ENCODE measurements at regions not wholly inside any gene's neighbourhood (a gene's known extent, or its start where the extent isn't known, plus 50 kb on each side); places are given as distances from the start of the nearest gene placed in this dataset.

DNA sequence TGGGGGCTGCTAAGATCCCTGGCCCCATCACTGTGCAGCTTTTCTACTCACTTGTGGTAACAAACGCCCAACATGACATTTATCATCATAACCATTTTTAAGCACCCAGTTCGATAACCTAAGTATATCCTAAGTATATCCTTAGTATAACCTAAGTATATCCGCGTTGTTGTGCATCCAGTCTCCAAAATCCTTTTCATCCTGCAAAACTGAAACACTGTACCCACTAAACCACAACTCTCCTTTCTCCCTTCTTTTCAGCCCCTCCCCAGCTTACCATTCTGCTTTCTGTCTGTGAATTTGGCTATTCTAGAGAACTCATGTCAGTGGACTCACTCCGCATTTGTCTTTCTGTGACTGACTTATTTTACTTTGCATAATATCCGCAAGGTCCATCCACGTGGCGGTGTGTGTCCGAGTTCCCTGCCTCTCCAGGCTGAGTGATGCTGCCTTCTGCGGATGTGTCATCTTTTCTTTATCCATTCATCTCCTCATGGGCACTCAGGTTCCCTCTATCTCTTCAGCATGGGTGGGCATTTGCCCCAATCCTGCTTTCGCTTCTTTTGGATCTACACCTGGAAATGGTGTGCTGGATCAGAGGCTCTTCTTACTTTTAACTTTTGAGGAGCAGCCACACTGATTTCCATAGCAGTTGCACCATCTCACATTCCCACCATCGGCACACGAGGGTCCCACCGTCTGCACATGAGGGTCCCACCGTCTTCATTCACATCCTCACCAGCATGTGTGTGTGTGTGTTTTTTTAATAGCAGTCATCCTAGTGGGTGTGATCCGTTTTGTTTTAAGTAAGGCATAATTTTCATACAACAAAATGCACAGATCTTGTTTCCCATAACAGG lies 82.4 kb upstream of the CLDN5 start:
- TF ChIP-seq, protein P1, sequence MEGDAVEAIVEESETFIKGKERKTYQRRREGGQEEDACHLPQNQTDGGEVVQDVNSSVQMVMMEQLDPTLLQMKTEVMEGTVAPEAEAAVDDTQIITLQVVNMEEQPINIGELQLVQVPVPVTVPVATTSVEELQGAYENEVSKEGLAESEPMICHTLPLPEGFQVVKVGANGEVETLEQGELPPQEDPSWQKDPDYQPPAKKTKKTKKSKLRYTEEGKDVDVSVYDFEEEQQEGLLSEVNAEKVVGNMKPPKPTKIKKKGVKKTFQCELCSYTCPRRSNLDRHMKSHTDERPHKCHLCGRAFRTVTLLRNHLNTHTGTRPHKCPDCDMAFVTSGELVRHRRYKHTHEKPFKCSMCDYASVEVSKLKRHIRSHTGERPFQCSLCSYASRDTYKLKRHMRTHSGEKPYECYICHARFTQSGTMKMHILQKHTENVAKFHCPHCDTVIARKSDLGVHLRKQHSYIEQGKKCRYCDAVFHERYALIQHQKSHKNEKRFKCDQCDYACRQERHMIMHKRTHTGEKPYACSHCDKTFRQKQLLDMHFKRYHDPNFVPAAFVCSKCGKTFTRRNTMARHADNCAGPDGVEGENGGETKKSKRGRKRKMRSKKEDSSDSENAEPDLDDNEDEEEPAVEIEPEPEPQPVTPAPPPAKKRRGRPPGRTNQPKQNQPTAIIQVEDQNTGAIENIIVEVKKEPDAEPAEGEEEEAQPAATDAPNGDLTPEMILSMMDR (IDR thresholded peaks at IDR 0.05 in 8 of 11, conservative IDR thresholded peaks at IDR 0.05 in 3 of 11) = no peak
- TF ChIP-seq POLR2A (IDR thresholded peaks at IDR 0.05) (no peak), POLR2AphosphoS5 (IDR thresholded peaks at IDR 0.05) (no peak)
